ENCODE measurements at regions not wholly inside any gene's neighbourhood (a gene's known extent, or its start where the extent isn't known, plus 50 kb on each side); places are given as distances from the start of the nearest gene placed in this dataset.

DNA sequence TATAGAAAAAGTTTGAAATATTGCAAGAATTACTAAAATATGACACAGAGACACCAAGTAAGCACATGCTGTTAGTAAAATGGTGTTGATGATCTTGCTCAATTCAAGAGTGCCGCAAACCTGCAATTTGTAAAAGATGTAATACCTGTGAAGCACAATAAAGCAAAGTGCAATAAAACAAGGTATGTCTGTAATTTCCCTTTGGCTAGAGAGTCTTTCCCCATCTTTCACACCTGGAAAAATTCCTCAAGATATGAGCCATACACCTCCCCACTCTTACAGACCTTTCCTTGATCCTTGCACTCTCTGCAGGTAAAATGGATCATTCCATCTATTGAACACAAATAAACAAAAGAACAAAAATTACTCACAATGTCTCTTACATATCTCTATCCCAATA, 597.8 kb downstream of the EFNA5 start:
- Mint-ChIP-seq H3K4me1 (no peaks in the 10 kb centered on the region), H3K27ac (no peak overlapping the region), H3K27me3 (no peaks in the 10 kb centered on the region), H3K9me3 (peaks cover 4 to 22% of the 10 kb centered on the region in 2 donors), H3K4me3 (no peak overlapping the region)
- ATAC-seq (no peak), DNase-seq (no peak)

DNA sequence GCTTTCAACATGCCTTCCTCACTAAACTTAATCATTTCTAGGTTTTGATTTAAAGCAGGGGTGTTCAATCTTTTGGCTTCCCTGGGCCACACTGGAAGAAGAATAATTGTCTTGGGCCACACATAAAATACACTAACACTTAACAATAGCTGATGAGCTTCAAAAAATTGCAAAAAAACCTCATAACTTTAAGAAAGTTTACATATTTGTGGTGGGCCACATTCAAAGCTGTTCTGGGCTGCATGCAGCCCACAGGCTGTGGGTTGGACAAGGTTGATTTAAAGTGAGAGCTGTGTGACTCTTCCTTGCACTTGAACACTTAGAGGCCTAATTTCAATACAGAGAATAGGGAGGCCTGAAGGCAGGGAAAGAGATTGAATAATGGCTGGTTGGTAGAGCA, 598.3 kb downstream of the EFNA5 start:
- no peak overlapping the region for H3K27ac Mint-ChIP-seq
- ATAC-seq (no peak), DNase-seq (no peak)
- H3K9me3 Mint-ChIP-seq, result peaks cover 4 to 25% of the 10 kb centered on the region in 2 donors
- H3K4me1 Mint-ChIP-seq, result no peaks in the 10 kb centered on the region
- H3K4me3 Mint-ChIP-seq, result no peak overlapping the region
- H3K27me3 Mint-ChIP-seq, result no peaks in the 10 kb centered on the region

DNA sequence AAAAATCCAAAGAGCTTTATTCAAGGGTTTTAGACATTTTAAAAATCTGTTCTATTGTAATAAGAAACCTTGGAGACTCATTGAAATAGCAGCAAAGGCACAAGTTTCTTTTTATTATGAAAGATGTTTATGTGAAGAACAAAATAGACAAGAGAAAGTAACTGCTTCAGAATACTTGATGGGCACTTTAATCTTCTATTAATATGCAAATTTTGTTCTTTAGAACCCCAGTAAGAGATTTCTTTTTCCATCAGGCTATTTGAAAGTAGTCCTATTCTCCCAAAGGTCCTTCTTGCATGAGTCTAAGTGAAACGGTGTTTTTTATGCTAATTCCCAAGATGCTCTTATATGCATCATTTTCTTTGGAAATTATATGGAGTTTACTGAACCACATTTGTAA, 602.0 kb downstream of the EFNA5 start:
- H3K4me1 Mint-ChIP-seq, result no peaks in the 10 kb centered on the region
- ATAC-seq (no peak), DNase-seq (no peak)
- H3K4me3 Mint-ChIP-seq, result no peak overlapping the region
- no peak overlapping the region for H3K27ac Mint-ChIP-seq
- peaks cover 0 to 16% of the 10 kb centered on the region in 2 donors for H3K9me3 Mint-ChIP-seq
- no peaks in the 10 kb centered on the region for H3K27me3 Mint-ChIP-seq

DNA sequence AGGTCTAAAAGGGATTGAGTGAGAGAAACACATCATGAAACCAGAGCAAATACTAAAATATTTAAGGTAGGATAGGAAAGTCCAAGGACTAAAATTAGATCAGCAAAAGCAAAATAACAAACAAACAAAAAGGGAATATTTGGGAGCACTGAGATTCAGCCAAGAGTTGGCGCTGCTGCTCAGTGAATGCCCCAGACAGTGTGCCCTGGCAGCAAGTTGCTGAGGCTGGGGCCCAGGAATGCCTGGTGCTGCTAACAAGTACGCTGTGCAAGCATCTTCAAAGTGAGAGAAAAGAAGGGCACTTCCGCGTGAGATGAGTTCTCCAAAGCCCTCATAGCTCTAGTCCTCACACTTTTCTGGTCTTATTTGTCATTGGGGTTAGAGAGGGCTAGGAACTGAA, 603.3 kb downstream of the EFNA5 start:
- ATAC-seq, result no peak
- no peak for DNase-seq
- Mint-ChIP-seq H3K27ac (no peak overlapping the region), H3K27me3 (no peaks in the 10 kb centered on the region), H3K9me3 (peaks cover 0 to 8% of the 10 kb centered on the region in 2 donors), H3K4me3 (no peak overlapping the region), H3K4me1 (no peaks in the 10 kb centered on the region)

DNA sequence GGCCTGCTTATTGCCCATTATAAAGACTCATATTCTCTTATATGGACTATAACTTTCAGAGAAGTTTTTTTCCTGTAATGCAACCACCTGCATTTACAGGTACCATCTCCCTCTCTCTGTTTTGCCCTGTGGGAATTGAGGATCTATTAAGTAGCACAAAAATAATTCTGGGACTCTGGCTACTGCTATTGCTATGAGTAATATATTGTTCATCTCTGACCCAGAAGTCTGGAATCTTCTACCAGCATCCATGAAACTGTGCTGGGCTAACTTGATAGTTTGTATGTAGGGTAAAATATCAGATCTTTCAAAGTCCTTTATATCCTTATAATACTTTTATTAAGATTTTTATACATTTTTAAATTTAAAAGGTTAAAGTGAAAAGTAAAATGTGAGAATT, 607.2 kb downstream of the EFNA5 start:
- H3K9me3 Mint-ChIP-seq, result peaks cover 0 to 8% of the 10 kb centered on the region in 2 donors
- H3K27me3 Mint-ChIP-seq, result no peaks in the 10 kb centered on the region
- H3K27ac Mint-ChIP-seq, result no peak overlapping the region
- no peak overlapping the region for H3K4me3 Mint-ChIP-seq
- ATAC-seq (no peak), DNase-seq (no peak)
- H3K4me1 Mint-ChIP-seq, result no peaks in the 10 kb centered on the region

DNA sequence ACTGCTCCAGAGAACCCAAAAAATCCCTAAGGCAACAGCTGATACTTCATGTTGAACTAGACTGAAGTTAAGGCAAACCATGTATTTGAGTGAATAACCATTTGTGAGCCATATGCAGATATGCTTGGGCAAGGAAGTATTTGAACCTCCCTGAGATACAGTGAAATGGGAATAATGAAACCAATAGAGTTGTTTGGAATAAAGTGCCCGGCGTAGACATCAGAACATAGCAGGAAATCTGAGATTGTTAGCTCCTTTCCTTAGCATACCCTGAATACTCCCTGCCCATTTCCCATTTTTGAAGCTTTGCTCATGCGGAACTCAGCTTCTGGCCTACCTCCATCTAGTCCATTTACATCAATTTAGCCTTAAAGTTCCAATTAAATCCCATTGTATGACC, 611.9 kb downstream of the EFNA5 start:
- Mint-ChIP-seq H3K9me3 (no peaks in the 10 kb centered on the region), H3K4me1 (no peaks in the 10 kb centered on the region), H3K4me3 (no peak overlapping the region), H3K27me3 (no peaks in the 10 kb centered on the region), H3K27ac (no peak overlapping the region)
- ATAC-seq (no peak), DNase-seq (no peak)

DNA sequence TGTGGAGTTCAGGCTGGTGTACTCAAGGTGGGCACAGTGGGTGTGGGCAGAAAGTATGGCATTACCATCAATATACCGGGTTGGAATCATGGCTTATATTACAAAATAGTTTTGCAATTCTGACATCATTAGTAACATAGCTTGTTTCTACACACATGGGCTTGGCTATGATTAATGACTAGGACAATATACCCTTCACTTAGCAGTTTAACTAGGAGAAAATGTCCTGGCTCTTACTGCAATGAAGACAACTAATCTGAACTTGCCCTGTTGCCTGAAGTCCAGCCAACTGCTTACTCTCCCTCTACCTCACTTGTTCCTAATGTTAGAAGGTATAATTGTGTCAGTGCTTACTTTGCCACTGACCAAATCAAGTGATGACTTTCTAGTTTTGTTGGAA, 612.5 kb downstream of the EFNA5 start:
- Mint-ChIP-seq H3K9me3 (no peaks in the 10 kb centered on the region), H3K27ac (no peak overlapping the region), H3K4me3 (no peak overlapping the region), H3K4me1 (no peaks in the 10 kb centered on the region), H3K27me3 (no peaks in the 10 kb centered on the region)
- DNase-seq (no peak), ATAC-seq (no peak)

DNA sequence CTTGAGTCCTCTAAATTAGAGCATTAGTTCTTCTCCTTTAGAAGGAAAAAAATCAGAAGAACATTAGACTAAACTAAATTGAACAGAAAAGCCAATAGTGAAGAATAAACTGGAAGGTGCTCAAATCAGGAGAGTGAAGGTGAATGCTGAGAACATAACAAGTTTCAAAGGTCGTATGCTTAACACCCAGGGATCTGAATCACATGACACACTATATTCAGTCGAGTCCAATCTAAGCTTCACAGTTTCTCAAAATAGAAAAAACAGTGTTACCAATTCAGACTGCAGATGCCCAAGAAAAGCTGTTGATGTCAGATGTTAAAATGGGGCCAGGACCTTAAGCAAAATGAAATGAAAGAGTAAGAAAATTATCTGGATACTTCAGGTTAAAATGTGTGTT, 614.5 kb downstream of the EFNA5 start:
- H3K4me1 Mint-ChIP-seq, result no peaks in the 10 kb centered on the region
- H3K27me3 Mint-ChIP-seq, result no peaks in the 10 kb centered on the region
- H3K27ac Mint-ChIP-seq, result no peak overlapping the region
- ATAC-seq (no peak), DNase-seq (no peak)
- no peak overlapping the region for H3K4me3 Mint-ChIP-seq
- H3K9me3 Mint-ChIP-seq, result no peaks in the 10 kb centered on the region

DNA sequence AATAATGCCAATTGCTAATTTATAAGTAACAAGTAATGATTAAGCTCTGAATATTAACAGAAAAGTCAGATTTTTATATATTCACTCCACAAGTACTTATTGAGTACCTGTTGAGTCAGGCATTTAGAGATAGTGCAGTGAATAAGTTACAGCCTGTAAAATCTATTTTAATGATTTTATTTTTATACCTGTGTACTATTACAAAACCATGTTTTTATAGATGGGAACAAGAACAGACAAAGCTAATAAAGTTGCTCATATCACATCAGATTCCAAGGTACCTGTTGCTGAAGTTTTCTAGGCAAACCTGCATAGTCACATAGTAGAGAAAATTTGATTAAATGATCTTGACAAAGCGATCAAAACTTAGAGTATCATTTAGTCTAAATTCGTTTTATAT, 623.7 kb downstream of the EFNA5 start:
- no peaks in the 10 kb centered on the region for H3K27me3 Mint-ChIP-seq
- no peak overlapping the region for H3K4me3 Mint-ChIP-seq
- H3K9me3 Mint-ChIP-seq, result peaks cover 0 to 5% of the 10 kb centered on the region in 2 donors
- no peak overlapping the region for H3K27ac Mint-ChIP-seq
- ATAC-seq (no peak), DNase-seq (no peak)
- H3K4me1 Mint-ChIP-seq, result no peaks in the 10 kb centered on the region

DNA sequence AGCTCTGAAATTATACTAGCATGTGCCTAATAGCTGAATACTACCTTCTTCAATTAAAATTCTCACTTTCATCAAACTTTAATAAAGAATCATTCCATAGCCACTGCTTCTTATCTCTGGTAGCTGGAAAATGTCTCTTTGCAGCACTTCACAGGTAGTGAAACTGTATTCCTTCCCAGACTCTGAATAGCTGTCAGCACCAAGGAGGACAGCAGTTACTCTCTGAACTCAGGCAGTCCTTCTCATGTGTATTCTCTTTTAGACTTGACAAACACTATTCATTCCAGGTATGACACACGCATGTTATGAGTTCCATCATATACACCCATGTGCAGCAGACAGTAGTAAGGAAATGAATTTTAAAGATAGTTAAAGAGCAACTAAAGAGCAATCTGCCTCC, 627.1 kb downstream of the EFNA5 start:
- Mint-ChIP-seq H3K9me3 (peaks cover 0 to 6% of the 10 kb centered on the region in 2 donors), H3K4me3 (no peak overlapping the region), H3K27me3 (no peaks in the 10 kb centered on the region), H3K27ac (no peak overlapping the region), H3K4me1 (no peaks in the 10 kb centered on the region)
- no peak for ATAC-seq
- no peak for DNase-seq

DNA sequence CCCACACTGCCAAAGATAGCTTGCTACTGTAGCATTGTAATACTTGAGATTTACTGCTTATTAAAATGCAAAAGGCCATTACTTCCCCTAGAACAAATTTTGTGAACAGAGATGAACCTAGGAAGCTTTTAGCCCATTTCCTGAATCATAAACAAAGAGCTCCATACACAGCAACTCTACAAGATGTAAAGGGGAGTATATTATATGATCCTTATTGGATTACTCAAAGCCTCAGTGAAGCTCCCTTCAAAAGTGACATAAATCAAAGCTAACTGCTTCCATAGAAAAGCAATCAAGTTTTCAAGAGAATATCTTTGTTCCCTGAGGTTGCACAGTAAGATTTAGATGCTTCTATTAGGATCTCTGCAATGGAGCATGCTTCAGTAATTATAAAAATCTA, 629.8 kb downstream of the EFNA5 start:
- Mint-ChIP-seq H3K27ac (no peak overlapping the region), H3K9me3 (peaks cover 13 to 16% of the 10 kb centered on the region in 2 donors), H3K4me3 (no peak overlapping the region), H3K27me3 (no peaks in the 10 kb centered on the region), H3K4me1 (no peaks in the 10 kb centered on the region)
- DNase-seq (no peak), ATAC-seq (no peak)

DNA sequence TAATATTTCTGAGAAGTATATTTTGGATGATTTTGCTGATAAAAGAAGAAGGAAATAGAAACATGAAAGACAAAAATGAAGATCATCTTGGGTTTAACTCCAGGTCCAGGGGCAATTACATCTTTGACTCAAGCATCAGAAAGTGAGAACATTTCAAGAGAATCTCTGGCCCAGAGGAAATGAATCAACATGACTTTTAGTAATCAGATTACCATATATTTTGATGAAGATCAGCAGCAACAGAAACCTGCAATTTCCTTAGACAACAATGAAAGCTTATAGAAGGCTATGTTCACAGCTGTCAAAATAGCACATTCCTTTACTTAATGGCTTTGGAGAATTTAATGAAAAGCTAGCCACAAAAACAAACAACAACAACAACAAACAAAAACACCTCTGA, 638.1 kb downstream of the EFNA5 start:
- Mint-ChIP-seq H3K4me1 (no peaks in the 10 kb centered on the region), H3K9me3 (peaks cover 4 to 8% of the 10 kb centered on the region in 2 donors), H3K4me3 (no peak overlapping the region), H3K27me3 (no peaks in the 10 kb centered on the region), H3K27ac (no peak overlapping the region)
- ATAC-seq, result no peak
- no peak for DNase-seq

DNA sequence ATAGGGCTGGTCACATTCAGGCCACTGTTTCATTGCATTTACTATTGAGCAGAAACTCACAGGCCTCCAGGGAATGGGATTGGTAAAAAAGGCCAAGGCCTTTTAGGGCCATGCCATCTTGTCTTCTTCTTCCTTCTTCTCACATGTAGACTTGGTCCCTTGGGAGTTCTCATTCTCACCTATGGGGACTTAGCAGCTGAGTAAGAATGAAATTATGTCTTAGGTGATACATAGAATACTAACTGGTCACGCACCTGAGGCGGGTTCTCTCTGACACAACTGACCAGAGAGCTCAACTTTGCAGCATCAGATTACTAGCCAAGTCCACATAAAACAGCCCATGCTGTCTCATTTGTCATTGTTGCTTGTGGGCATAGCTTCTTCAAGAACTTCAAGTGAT, 641.8 kb downstream of the EFNA5 start:
- DNase-seq, result no peak
- H3K27me3 Mint-ChIP-seq, result no peaks in the 10 kb centered on the region
- H3K4me1 Mint-ChIP-seq, result no peaks in the 10 kb centered on the region
- H3K9me3 Mint-ChIP-seq, result peaks cover 0 to 2% of the 10 kb centered on the region in 2 donors
- ATAC-seq, result no peak
- no peak overlapping the region for H3K27ac Mint-ChIP-seq
- H3K4me3 Mint-ChIP-seq, result no peak overlapping the region

DNA sequence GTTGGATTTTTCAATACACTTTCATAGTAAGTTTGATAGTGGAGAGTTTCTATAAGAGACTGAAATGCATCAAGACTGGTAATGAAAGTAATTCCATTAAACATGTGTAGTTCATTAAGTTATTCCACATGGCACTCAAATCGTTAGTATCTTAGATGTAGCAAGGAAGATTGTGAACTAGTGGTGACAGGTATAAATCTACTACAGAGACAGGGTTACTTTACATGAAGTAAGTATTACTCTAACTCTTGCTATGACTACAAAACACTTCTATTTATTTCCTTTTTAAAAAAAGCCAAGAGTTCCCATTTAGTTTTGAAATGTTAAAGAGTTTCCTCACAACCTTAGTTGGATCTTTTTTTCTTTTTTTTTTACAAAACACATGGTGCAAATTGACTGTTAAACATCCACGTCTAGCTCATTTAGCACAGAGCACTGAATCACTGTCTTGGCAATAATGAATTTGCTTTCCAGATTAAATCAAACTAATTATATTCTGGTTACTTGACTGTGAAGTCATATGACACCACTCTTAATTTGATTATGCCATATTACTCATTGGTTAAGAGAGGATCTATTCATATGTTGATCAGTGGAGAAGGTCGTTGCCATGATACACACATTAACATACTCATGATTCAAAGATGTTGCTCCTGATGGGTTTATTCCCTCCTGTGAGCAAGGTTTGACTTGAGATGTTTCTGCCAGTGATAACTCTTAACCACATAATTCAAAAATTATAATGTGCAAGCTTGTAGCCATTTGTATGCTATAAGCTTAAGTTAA, 644.8 kb downstream of the EFNA5 start:
- DNase-seq, result no peak
- Mint-ChIP-seq H3K27me3 (no peaks in the 10 kb centered on the region), H3K4me3 (no peak overlapping the region), H3K27ac (no peak overlapping the region), H3K9me3 (peaks cover 0 to 6% of the 10 kb centered on the region in 2 donors), H3K4me1 (no peaks in the 10 kb centered on the region)
- no peak for ATAC-seq

DNA sequence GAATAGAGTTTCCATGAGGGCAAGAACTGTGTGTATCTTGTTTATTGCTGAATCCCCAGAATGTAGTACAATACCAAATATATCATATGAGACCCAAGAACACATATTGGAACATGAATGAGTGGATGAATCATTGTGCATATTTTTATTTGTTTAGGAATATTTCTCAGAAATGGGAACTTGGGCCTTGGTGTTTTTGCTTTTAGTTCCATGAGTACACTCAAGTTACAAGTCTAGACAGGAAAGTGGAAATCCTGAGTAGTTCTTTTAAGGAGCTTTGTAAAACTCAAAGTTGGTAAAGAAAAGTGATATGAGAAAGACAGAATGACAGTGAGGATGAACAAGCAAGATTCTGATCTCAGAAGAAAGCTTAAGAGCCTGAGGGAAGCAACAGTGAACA, 647.0 kb downstream of the EFNA5 start:
- no peak overlapping the region for H3K4me3 Mint-ChIP-seq

DNA sequence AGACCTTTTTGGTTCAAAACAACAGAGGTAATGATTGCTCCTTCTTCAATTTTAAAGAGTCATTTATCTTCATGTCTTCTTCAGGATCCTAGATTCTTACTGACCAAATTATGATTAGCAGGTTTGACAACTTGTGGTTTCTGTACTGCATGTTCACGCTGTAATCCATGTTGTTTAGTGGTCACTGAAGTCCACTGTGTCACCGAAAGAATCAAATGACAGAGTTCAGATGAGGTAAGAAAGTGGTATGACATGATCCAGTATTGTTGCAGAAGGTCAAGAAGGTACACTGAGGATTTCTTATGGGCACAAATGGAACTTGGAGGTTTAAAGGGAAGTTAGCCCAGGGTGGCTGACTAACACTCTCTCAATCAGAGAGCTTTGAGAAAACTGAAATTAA, 649.2 kb downstream of the EFNA5 start:
- peaks cover 0 to 6% of the 10 kb centered on the region in 2 donors for H3K9me3 Mint-ChIP-seq
- ATAC-seq (no peak), DNase-seq (no peak)

More for the DNA sequence above, 647.0 kb downstream of the EFNA5 start:
- ATAC-seq, result no peak
- Mint-ChIP-seq H3K27ac (no peak overlapping the region), H3K27me3 (no peaks in the 10 kb centered on the region), H3K9me3 (peaks cover 0 to 6% of the 10 kb centered on the region in 2 donors), H3K4me1 (no peaks in the 10 kb centered on the region)
- DNase-seq, result no peak

DNA sequence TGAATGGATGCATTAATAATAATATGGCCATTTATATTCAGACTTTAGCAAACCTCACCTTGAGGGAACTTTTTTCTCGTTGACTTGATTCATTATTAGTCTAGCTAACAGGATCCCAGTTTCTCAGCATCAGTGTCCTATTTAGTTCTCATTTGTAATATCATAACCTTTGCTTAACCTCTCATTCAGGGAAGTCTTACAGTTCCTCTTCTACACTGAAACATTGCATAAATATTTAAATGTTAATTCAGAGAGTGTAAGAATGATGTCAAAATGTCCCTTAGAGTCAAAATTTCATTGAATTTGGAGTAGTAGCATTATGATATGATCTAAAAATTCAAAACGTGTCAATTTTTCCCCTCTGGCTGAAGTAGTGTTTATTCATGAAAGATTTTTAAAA, 650.1 kb downstream of the EFNA5 start:
- H3K27me3 Mint-ChIP-seq, result no peaks in the 10 kb centered on the region
- DNase-seq, result no peak
- no peak for ATAC-seq
- H3K4me3 Mint-ChIP-seq, result no peak overlapping the region
- no peaks in the 10 kb centered on the region for H3K4me1 Mint-ChIP-seq
- peaks cover 0 to 6% of the 10 kb centered on the region in 2 donors for H3K9me3 Mint-ChIP-seq
- no peak overlapping the region for H3K27ac Mint-ChIP-seq

More for the DNA sequence above, 649.2 kb downstream of the EFNA5 start:
- Mint-ChIP-seq H3K4me3 (no peak overlapping the region), H3K27ac (no peak overlapping the region), H3K27me3 (no peaks in the 10 kb centered on the region), H3K4me1 (no peaks in the 10 kb centered on the region)

Measured in stimulated activated naive CD8-positive, alpha-beta T cell treated with anti-CD3 and anti-CD28 coated beads, Interleukin-15, amount 100 ng/mL, for 72 hours (primary cell).